Activated CD4-positive, alpha-beta T cell treated with anti-CD3 and anti-CD28 coated beads, Interleukin-10, Interleukin-2, amounts not matched to agents 100 ng/mL and 50 ng/mL, durations not matched to agents 16 hours and 8 hours (primary cell): ENCODE measurements at regions not wholly inside any gene's neighbourhood (a gene's known extent, or its start where the extent isn't known, plus 50 kb on each side); places are given as distances from the start of the nearest gene placed in this dataset.

Experiments used
- DNase-seq: peaks from one replicate; pipeline ENCODE4 v3.0.0-alpha.2; 2020

- DNase-seq = no peak
These were observed 1762.6 kb downstream of the RPA4 start for GRCh38 chrX:98646351-98646750.

- no peak for DNase-seq
These were observed 1755.5 kb downstream of the PCDH19 start for GRCh38 chrX:98654565-98654964.
